Activated naive CD4-positive, alpha-beta T cell treated with anti-CD3 and anti-CD28 coated beads, Interleukin-2, amount 50 U/mL, for 72 hours (primary cell): ENCODE measurements at regions not wholly inside any gene's neighbourhood (a gene's known extent, or its start where the extent isn't known, plus 50 kb on each side); places are given as distances from the start of the nearest gene placed in this dataset.

Source experiments
- ATAC-seq, 2 donors: fragments of 150-1000 bp; cut with Tn5 transposase; 2 replicates each; pipeline ENCODE4 v1.10.0; 2021; ENCODE audit warnings: mild to moderate bottlenecking in 2 of 2, moderate library complexity in 2 of 2
- DNase-seq, 2 donors: peaks; one replicate each; pipeline ENCODE4 v3.0.0; 2021 to 2022; ENCODE audit warnings: low spot score in 2 of 2
- H3K27ac Mint-ChIP-seq, 2 donors: one replicate each; pipeline ENCODE4 v1.8.0; 2022; ENCODE audit warnings: mild to moderate bottlenecking in 2 of 2, mixed read lengths in 2 of 2
- H3K36me3 Mint-ChIP-seq, 2 donors: one replicate each; pipeline ENCODE4 v1.8.0; 2022; ENCODE audit warnings: mixed read lengths in 2 of 2
- H3K9me3 Mint-ChIP-seq, 2 donors: one replicate each; pipeline ENCODE4 v1.8.0; 2022; ENCODE audit warnings: mixed read lengths in 2 of 2

- DNase-seq = no peak
- Mint-ChIP-seq H3K36me3 (no peaks in the 10 kb centered on the region), H3K9me3 (no peaks in the 10 kb centered on the region), H3K27ac (no peak overlapping the region)
- ATAC-seq = no peak
Observed at GRCh38 chrX:14476205-14476604, 53.1 kb upstream of the GLRA2 start.

DNA sequence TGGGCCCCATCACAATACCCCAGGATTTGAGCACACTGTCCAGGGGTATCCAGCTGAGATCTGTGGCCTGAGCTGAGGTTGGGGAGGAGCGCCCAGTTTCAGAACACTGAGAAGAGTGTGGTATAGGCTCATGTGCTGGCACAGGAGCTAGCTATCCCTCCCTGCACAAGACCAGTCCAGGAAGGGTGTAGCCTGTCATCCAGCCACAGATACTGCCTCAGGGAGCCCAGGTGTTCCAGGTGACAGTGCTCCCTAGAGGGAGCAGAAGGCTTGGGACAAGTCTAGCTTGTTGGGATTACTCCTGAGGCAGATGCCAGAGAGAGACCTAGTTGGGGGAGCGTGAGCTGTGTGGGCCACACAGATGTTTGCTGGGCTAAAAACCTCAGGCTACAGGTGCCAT, 79.6 kb upstream of the GLRA2 start:
- no peak for ATAC-seq
- Mint-ChIP-seq H3K27ac (no peak overlapping the region), H3K36me3 (no peaks in the 10 kb centered on the region), H3K9me3 (no peaks in the 10 kb centered on the region)
- no peak for DNase-seq

DNA sequence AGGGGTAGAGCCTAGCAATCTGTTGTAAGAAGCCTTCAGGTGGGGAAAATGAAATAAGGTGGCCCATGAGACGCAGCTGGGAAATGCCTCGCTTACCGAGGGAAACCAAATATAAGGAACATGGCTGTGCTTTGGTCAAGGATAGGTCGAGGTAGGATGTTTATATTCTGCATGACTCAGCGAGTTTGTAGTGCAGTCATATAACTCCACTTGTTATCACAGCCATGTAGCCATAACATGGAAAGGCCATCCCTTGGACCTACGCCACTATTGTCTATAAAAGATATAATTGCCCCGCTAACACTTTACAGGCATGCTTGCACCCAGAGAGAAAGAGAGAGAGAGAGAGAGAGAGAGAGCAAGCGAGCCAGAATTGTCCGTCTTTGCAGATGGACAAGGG, 80.9 kb upstream of the GLRA2 start:
- DNase-seq (no peak), ATAC-seq (no peak)
- H3K27ac Mint-ChIP-seq = no peak overlapping the region
- H3K36me3 Mint-ChIP-seq = no peaks in the 10 kb centered on the region
- no peaks in the 10 kb centered on the region for H3K9me3 Mint-ChIP-seq

- ATAC-seq (no peak), DNase-seq (no peak)
- H3K9me3 Mint-ChIP-seq = no peaks in the 10 kb centered on the region
- no peaks in the 10 kb centered on the region for H3K36me3 Mint-ChIP-seq
- no peak overlapping the region for H3K27ac Mint-ChIP-seq
Observed at GRCh38 chrX:14440106-14440505, 89.2 kb upstream of the GLRA2 start.

DNA sequence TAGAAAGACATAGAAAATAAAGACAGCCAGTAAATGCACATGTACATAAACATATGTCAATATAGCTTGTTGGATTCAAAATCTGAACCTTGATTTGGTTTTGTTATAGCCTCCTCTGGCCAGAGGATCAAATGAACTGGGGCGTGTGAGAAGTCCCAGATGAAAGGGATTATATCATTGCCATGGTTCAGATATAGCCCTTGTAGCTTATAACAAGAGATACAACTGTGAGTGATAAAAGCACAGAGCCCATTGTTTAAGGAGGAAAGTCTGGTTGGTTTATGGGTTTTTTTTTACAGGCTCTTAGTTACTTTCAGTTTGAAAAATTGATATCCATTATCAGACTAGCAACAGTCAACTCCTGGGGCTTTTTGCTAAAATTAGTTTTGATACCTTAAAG, 101.7 kb upstream of the GLRA2 start:
- Mint-ChIP-seq H3K27ac (no peak overlapping the region), H3K9me3 (no peaks in the 10 kb centered on the region), H3K36me3 (no peaks in the 10 kb centered on the region)
- no peak for DNase-seq
- ATAC-seq = no peak

DNA sequence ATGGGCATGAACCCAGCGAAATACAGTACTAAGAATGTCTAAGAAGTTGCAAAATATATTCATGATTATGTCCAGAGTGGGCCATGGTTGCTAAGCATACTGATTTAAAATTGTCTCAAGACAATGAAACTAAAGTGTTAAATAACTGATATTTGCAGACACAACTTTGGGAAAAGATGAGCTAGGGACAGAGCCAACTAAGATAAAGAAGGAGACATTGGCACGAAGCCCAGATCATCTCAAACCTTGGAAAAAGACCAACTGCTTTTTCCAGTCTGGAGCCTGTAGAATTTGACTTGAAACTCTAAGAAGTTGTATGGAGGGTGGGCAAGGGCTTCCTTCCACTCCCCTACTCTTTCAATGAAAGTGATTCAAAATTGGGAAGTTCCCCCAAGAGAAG, 108.5 kb upstream of the GLRA2 start:
- Mint-ChIP-seq H3K36me3 (no peaks in the 10 kb centered on the region), H3K9me3 (no peaks in the 10 kb centered on the region), H3K27ac (no peak overlapping the region)
- DNase-seq (no peak), ATAC-seq (no peak)

DNA sequence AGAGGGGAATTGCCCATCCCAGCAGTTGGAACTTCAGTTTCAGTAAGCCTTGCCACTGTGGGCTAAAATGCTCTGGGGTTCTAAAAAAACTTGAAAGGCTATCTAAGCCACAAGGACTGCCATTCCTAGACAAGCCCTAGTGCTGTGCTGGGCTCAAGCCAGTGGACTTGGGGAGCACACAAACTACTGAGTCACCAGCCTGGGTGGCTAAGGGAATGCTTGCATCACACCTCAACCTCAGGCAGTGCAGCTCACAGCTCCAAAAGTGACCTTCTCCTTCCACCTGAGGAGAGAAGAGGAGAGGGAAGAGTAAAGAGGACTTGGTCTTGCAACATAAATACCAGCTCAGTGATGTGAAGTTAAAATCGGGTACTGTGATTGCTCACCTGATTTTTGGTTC, 116.7 kb upstream of the GLRA2 start:
- Mint-ChIP-seq H3K9me3 (peaks cover 4 to 7% of the 10 kb centered on the region in 2 donors), H3K27ac (no peak overlapping the region), H3K36me3 (no peaks in the 10 kb centered on the region)
- DNase-seq = no peak
- ATAC-seq = no peak

GRCh38 chrX:14411326-14411725, 118.0 kb upstream of the GLRA2 start:
- H3K27ac Mint-ChIP-seq = no peak overlapping the region
- peaks cover 4 to 7% of the 10 kb centered on the region in 2 donors for H3K9me3 Mint-ChIP-seq
- ATAC-seq (no peak), DNase-seq (no peak)
- no peaks in the 10 kb centered on the region for H3K36me3 Mint-ChIP-seq

GRCh38 chrX:14409341-14409740, 120.0 kb upstream of the GLRA2 start:
- ATAC-seq (no peak), DNase-seq (no peak)
- H3K36me3 Mint-ChIP-seq = no peaks in the 10 kb centered on the region
- H3K9me3 Mint-ChIP-seq = peaks cover 0 to 7% of the 10 kb centered on the region in 2 donors
- no peak overlapping the region for H3K27ac Mint-ChIP-seq

DNA sequence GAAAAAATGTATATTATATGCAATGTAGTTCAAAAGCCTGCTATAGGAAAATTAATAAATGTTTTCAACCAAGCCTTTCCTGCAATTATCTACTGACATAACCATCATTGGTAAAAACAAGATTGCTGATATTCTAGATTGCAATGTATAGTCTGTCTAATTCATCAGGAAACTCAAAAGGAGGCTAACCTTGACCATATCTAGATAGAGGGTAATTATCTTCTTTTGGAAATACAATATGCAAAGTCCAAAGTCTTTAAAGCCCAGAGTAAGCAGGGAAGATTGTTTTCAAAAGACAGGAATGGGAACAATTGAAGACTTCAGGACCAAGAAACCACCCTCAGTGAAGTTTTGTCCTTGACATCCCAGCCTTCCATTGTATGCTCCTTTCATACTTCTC, 123.1 kb upstream of the GLRA2 start:
- Mint-ChIP-seq H3K9me3 (no peaks in the 10 kb centered on the region), H3K36me3 (no peaks in the 10 kb centered on the region), H3K27ac (no peak overlapping the region)
- DNase-seq (no peak), ATAC-seq (no peak)

DNA sequence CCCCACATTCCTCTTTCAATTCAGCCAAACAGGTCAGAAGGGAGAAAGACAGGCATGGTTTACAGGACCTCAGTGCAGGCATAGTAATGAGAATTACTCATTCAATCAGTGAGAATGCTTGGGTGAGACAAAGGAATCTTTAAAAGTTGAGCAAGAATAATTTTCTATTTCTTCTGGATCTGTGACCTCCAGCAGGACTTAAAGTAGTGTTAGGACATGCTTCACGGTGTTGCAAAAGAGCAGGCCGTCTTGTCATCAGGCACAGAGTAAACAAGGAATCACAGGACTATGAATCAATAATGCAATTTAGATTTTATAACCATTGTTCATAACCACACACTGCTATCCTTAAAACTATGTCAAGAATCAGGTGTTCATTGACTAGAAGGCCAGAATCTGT, 130.6 kb upstream of the GLRA2 start:
- no peak overlapping the region for H3K27ac Mint-ChIP-seq
- peaks cover 0 to under 1% of the 10 kb centered on the region in 2 donors for H3K9me3 Mint-ChIP-seq
- DNase-seq (no peak), ATAC-seq (no peak)
- no peaks in the 10 kb centered on the region for H3K36me3 Mint-ChIP-seq

GRCh38 chrX:14389682-14390081, 139.7 kb upstream of the GLRA2 start:
- peaks cover 0 to 5% of the 10 kb centered on the region in 2 donors for H3K9me3 Mint-ChIP-seq
- no peaks in the 10 kb centered on the region for H3K36me3 Mint-ChIP-seq
- DNase-seq (no peak), ATAC-seq (no peak)
- H3K27ac Mint-ChIP-seq = no peak overlapping the region

DNA sequence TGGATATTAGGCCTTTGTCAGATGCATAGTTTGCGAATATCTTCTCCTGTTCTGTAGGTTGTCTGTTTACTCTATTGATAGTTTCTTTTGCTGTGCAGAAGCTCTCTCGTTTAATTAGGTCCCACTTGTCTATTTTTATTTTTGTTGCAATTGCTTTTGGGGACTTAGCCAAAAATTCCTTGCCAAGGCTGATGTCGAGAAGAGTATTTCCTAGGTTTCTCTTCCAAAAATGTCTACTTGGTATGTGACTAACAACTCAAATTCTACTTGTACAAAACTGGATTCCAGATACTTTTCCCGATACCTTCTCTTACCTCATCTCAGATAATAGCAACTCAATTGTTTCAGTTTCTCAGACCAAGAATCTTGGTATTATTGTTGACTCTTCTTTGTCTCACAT, 142.4 kb upstream of the GLRA2 start:
- ATAC-seq (no peak), DNase-seq (no peak)
- Mint-ChIP-seq H3K36me3 (no peaks in the 10 kb centered on the region), H3K27ac (no peak overlapping the region), H3K9me3 (no peaks in the 10 kb centered on the region)

GRCh38 chrX:14380044-14380443, 149.3 kb upstream of the GLRA2 start:
- ATAC-seq (no peak), DNase-seq (no peak)
- Mint-ChIP-seq H3K9me3 (no peaks in the 10 kb centered on the region), H3K27ac (no peak overlapping the region), H3K36me3 (no peaks in the 10 kb centered on the region)

DNA sequence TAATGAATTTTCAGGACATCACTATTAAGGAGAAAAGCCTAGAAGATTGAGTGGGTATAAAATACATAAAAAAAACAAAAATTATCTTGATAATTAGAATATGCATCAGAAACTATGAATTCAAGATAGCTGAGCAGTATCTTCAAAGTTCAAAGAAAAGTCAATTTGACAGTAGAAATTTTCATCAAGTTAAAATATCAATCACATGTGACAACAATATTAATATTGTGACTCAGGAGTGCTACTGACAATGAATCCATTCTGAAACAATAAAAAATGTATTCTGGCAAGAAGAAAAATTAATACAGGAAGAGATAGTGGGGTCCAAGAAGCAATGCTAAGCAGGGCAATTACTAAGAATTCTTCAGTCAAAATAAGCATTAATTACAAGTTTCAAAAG, 151.9 kb upstream of the GLRA2 start:
- no peak for DNase-seq
- ATAC-seq = no peak
- no peak overlapping the region for H3K27ac Mint-ChIP-seq
- H3K9me3 Mint-ChIP-seq = no peaks in the 10 kb centered on the region
- no peaks in the 10 kb centered on the region for H3K36me3 Mint-ChIP-seq

DNA sequence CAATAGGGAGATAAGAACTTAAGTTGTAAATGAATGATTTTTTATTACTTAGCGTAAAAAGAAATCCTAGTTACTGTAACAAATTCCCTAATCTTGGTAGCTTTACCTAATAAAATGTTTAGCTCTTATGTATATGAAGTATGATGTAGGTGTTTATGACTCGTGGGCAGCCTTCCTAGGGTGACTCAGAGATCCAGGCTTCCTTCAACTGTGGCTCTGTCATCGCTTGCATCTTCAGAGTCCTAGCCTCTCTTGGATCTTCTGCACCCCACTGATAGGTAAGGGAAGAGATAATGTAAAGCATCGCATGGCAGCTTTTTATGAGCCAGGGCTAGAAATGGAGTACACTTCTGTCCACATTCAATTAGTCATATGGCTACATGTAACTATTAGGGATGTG, 165.6 kb upstream of the GLRA2 start:
- no peak for ATAC-seq
- no peaks in the 10 kb centered on the region for H3K9me3 Mint-ChIP-seq

DNA sequence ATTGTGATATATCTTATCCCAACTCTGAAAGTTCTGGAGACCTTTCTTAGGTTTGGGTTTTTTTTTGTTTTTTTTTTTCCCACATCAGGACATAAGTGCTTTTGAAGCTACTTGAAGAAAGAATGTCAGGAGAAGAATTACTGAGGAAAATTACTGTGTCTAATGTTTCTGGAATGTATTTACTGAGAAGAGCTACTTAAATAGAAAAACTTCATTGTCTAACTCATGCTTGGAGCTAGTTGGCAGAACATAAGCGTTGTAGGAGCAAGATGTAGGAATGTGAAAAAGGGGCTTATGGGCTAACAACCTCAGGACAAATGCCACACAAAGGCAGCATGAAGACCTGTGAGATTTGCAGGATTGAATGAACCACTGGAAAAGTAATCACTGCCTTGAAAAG, 166.6 kb upstream of the GLRA2 start:
- no peak for ATAC-seq
- no peak overlapping the region for H3K27ac Mint-ChIP-seq
- no peaks in the 10 kb centered on the region for H3K9me3 Mint-ChIP-seq
- no peaks in the 10 kb centered on the region for H3K36me3 Mint-ChIP-seq
- DNase-seq = no peak

More for the DNA sequence above, 165.6 kb upstream of the GLRA2 start:
- DNase-seq = no peak
- H3K27ac Mint-ChIP-seq = no peak overlapping the region
- H3K36me3 Mint-ChIP-seq = no peaks in the 10 kb centered on the region

DNA sequence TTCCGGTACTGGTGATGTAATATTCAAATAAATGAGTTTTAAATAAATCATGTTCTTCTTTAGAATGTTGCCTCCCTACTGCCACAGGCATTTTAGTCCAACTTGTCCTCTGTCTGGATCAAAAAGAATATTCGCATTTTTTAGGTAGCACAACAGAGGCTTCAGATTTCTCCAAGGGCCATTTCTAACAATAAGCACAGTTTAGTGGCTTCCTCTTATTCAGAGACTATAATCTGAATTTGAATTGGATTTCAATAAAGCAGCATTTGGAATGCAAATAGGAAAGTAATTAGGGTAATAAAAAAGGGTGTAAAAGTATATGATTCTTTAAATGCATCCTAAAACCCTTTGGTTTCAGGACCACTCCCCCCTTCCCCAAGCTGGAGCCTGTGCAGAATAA, 167.9 kb upstream of the GLRA2 start:
- DNase-seq (no peak), ATAC-seq (no peak)
- no peaks in the 10 kb centered on the region for H3K36me3 Mint-ChIP-seq
- no peaks in the 10 kb centered on the region for H3K9me3 Mint-ChIP-seq
- H3K27ac Mint-ChIP-seq = no peak overlapping the region

DNA sequence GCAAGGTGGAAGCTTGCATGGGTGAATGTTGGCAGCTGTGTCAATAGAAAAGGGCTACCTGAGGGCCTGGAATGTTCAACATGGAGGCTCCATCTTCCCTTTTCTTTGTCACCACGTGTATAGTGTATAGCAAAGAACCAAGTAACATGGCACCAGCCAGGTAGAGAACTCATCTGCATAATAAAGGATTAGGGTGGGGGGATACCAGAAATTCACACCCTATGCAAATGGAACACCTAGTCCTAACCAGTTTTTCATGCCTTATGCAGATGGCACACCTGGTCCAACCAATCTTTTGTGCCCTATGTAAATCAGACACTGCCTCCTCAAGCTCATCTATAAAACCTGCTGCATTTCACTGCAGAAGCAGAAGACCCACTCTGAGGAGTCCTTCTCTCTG, 169.6 kb upstream of the GLRA2 start:
- ATAC-seq (no peak), DNase-seq (no peak)
- Mint-ChIP-seq H3K36me3 (no peaks in the 10 kb centered on the region), H3K9me3 (no peaks in the 10 kb centered on the region), H3K27ac (no peak overlapping the region)
